NOMO-1 (cell line): ENCODE measurements at regions not wholly inside any gene's neighbourhood (a gene's known extent, or its start where the extent isn't known, plus 50 kb on each side); places are given as distances from the start of the nearest gene placed in this dataset.
"Not testable (repeated sequence)": the region's sequence is repeated elsewhere in the genome, so short reads cannot be mapped to it uniquely, and the experiment has no call there.

ENCODE experiments used
- DNase-seq, 2 experiments: peaks; one replicate each; lab custom pipeline; 2025; ENCODE audit not compliant: unreplicated experiment in 2 of 2; lab: John Stamatoyannopoulos, UW

- no peak for DNase-seq
These were observed 1735.9 kb downstream of the TP53TG3F start for GRCh38 chr16:35195173-35195863.

DNA sequence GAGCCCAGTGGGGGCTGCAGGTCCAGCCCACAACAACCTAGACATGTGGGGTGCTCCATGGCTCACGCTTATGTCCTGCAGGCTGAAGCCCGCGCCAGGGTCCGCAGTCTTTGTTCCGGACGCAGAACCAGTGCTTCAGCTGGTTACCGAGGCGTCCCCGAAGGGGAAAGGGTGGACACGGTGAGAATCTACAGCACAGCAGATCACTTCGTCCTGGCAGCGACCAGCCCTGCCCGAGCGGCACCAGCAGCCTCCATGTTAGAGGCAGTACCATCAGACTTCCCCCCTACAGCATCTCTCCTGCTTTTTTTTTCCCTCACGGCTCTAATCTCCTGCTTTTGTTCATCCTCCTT is 1736.4 kb downstream of the TP53TG3F start:
- no peak for DNase-seq

DNA sequence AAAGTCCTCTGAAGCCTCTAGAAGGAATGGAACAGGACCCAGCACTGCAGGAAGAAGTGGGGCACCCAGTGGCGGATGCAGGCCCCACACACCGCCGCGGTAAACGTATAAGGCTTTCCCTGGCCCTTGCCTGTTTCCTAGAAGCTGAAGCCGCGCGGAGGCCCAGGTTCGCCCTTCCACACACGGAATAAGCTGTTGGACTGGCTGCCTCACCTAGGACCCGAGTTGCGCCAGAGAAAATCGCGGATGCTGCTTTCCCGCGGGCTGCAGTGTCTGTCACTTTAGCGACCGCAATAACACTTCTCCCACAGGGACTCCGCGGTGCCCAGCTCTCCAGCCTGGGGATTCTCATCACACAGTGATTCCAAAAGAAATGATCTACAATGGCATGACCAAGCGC is 1736.9 kb downstream of the TP53TG3F start:
- DNase-seq, result no peak

- no peak for DNase-seq
These were observed 1738.2 kb downstream of the TP53TG3F start for GRCh38 chr16:35197656-35198055.

GRCh38 chr16:35198223-35199199 is 1739.1 kb downstream of the TP53TG3F start:
- no peak for DNase-seq

- DNase-seq, result no peak
These were observed 1741.2 kb downstream of the TP53TG3F start for GRCh38 chr16:35200662-35201061.

DNA sequence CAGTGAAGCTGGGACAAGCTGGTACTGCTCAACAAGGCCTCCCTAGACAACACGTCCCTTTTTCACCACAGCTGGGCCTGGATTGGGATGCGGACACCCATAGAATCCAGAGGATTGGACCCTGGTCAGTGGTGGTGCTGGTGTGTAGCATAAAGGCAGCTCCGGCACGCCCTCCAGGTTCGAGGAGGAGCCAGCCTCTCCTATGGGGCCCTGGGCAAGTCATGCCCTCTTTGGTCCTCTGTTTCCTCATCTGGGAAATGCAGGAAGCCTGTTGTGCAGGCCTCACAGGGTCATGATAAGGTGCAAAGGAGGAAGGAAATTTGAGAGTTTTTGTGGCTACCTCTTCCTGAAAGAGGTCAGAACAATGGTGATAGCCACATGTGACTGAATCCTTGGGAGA is 1741.7 kb downstream of the TP53TG3F start:
- DNase-seq, result no peak

DNA sequence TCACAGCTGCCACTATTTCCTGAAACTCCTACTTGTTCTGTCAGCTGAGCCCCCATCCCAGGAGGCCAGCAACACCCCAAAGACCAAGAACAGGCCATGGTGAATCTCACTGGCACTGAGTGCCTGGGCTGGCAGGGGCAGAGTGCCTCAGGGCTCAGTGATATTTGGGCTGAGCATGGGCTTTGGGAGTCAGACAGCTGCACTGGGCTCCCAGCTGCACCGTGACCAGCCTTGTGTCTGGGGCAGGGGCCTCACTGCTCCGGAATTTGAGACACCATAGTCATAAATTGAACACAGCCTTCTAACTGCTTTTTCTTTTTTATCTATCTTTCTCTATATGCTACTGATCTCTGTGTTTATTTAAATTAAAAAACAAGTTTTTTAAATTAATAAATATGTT is 1744.2 kb downstream of the TP53TG3F start:
- no peak for DNase-seq

- no peak for DNase-seq
These were observed 1747.9 kb downstream of the TP53TG3F start for GRCh38 chr16:35207059-35207999.

DNA sequence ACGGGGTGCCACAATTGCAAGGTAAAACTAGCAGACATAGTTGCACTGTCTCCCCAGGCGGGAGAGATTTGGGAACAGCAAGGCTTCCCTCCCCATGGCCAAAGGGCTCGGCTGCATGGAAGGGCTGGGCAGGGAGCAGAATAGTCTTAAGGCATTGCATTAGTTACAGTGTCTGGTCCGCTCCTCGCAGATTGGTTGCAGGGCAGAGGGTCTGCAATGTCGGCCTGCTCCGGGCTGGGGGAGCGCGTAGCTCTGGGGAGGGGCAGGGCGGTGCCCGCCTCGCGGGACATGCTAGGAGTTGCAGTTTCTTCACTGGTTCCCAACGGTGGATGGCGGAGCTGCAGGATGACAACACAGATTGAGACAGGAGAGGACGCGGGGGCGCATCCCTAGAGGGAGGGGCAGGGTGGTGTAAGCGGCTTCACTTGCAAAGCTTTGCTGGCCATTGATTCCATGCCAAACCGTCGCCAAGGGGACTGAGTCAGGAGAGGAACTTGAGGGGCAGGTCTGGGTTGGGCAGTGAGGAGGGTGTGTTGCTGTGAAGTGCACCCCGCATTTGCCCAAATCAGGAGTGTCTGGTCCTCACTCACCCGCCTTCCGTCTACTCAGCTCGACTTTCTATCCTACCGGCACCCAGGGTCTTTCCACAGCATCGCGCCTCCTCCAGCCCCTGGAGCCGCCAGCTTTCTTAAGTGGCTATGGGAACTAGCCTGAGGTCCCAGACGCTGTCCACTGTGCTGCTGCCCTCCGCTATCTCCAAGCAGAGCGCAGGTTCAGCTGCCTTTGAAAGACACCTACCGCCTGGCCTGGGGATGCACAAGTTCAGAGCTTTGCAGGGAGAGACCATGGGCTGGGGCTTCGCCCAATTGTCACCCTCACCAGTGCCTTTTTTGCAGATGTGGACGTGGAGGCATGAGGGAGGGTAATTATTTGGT is 1748.9 kb downstream of the TP53TG3F start:
- no peak for DNase-seq

DNA sequence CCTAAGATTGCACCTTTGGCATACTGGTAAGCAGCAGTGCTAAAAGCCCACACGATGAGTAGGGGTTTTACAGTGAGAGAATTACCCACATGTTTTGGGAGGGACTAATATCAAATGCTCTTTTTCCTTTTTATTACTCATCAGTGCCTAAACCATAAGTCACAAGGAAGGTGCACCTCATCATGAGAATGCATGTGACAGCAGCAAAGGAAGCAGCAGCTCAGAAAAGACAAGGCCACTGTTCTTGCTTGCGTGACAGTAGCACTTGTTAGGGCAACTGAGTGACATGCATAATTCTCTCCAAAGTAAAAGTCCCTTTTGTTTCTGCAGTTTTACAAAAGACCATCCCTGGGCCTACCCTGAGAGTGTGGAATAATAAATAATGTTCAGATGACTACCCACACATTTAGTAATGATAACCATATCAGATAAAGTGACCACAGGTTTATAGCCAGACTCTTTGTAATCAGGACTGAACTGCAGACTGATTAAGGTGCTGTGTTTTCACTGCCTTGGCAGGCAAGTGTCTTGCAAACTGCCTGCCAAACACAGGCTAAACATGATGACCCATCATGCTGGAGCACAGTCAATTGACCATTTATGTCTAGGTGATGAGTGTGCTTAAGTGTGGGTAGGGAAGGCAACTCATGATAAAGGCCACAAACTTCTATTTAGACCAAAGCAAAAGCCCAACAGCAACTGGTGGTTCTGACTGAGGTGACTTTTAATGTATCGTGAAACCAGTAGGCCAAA is 1751.4 kb downstream of the TP53TG3F start:
- DNase-seq, result no peak

- DNase-seq, result no peak
These were observed 1755.4 kb downstream of the TP53TG3F start for GRCh38 chr16:35214840-35215239.

DNA sequence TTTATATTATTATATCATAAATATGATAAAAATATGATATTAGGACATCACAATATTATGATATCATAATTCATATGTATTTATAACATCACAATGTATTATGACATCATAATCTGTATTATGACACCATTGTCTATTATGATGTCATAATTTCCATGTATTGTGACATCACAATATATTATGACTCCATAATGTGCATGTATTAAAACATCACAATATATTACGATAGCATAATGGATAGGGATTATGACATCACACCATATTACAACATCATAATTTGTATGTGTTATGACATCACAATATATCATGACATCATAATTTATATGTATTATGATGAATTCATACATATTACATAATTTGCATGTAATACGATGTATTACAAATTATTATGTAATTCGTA is 1755.9 kb downstream of the TP53TG3F start:
- DNase-seq, result no peak

DNA sequence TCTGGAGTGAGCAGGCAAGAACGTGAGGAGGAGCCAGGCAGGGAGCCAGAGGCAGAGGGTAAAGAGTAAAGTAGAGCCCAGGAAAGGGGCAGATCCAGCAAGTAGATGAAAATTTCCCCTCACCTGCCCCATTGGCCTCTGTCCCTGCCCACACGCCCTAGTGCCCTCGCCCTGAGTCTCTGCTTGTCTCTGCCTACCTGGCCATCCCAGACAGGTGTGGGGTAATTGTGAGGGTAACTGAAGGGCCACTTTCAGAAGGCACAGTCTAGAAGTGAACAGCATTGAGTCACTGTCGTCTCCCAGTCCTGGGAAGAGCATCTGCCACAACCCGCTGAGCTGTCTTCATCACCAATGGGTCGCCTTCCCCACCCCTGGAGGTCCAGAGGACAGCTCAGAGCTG is 1756.8 kb downstream of the TP53TG3F start:
- not testable (repeated sequence) for DNase-seq

- no peak for DNase-seq
These were observed 1762.2 kb downstream of the TP53TG3F start for GRCh38 chr16:35221482-35222185.

DNA sequence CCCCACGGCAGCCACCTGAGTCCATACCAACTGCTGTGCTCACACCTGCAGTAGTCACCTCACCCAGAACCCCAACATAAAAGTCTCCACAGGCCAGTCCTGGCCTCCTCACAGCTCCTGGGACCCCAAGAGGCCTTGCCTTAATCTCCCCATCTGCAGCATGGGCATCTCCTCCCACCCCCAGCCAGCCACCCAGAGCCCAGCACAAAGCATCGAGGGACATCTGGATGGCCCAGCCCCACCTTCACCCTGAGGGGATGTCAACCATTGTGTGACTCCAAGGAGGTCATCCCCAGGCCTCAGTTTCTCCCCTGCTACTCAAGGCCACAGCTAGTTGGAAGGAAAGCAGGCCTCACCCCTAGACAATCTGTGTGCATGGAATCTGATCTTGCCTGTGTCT is 1775.3 kb downstream of the TP53TG3F start:
- DNase-seq, result no peak

- no peak for DNase-seq
These were observed 1780.1 kb downstream of the TP53TG3F start for GRCh38 chr16:35239561-35239960.

GRCh38 chr16:35249051-35249450 is 1789.6 kb downstream of the TP53TG3F start:
- no peak for DNase-seq
